AG09309 (cell line): ENCODE measurements at regions not wholly inside any gene's neighbourhood (a gene's known extent, or its start where the extent isn't known, plus 50 kb on each side); places are given as distances from the start of the nearest gene placed in this dataset.
"Not testable (repeated sequence)": the region's sequence is repeated elsewhere in the genome, so short reads cannot be mapped to it uniquely, and the experiment has no call there.

Experiments used
- DNase-seq: peaks from one replicate; pipeline ENCODE4 v3.0.0-alpha.2; 2010; ENCODE audit warnings: low read depth
- H3K4me3 ChIP-seq: 2 replicates; pipeline ENCODE4 v1.5.1; 2011; ENCODE audit warnings: mild to moderate bottlenecking, low read depth, low read length, moderate library complexity; ENCODE audit not compliant: control insufficient read depth
- CTCF ChIP-seq: IDR thresholded peaks from 2 replicates; pipeline ENCODE4 v1.5.1; 2011; ENCODE audit warnings: mild to moderate bottlenecking, low read depth, low read length, inconsistent platforms; ENCODE audit not compliant: insufficient read depth, control insufficient read depth; ENCODE audit errors: missing control alignments

DNA sequence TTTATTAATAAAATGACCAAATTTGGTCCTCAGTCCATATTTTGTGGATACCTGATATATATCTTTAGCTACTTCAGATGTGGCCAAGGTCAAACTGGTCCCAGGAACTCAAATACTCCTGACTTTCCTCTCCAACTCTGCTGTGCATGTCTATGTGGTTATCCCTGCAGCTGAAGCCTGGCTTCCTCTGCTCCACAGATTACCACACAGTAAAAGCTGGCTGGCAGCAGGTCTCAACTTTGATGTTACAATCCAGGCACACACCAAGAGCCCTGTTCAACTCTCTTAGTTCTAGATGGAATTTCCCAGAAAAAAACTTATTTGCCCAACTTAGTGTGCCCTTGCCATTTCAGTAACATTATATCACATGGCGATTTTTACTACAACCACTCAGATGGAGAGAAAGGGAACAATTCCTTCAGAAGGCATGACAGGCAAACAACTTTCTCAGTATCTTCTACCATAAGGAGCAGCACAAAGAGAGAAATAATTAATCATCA, 479.5 kb downstream of the PLPP3 start:
- no peak for TF ChIP-seq CTCF
- DNase-seq = no peak
- H3K4me3 ChIP-seq = no peak overlapping the region

- no peak overlapping the region for H3K4me3 ChIP-seq
- no peak for TF ChIP-seq CTCF
- DNase-seq = no peak
These were observed 480.4 kb downstream of the PLPP3 start for GRCh38 chr1:56098946-56099345.

- no peak for DNase-seq
- H3K4me3 ChIP-seq = no peak overlapping the region
- no peak for TF ChIP-seq CTCF
These were observed 481.6 kb downstream of the PLPP3 start for GRCh38 chr1:56097713-56098112.

DNA sequence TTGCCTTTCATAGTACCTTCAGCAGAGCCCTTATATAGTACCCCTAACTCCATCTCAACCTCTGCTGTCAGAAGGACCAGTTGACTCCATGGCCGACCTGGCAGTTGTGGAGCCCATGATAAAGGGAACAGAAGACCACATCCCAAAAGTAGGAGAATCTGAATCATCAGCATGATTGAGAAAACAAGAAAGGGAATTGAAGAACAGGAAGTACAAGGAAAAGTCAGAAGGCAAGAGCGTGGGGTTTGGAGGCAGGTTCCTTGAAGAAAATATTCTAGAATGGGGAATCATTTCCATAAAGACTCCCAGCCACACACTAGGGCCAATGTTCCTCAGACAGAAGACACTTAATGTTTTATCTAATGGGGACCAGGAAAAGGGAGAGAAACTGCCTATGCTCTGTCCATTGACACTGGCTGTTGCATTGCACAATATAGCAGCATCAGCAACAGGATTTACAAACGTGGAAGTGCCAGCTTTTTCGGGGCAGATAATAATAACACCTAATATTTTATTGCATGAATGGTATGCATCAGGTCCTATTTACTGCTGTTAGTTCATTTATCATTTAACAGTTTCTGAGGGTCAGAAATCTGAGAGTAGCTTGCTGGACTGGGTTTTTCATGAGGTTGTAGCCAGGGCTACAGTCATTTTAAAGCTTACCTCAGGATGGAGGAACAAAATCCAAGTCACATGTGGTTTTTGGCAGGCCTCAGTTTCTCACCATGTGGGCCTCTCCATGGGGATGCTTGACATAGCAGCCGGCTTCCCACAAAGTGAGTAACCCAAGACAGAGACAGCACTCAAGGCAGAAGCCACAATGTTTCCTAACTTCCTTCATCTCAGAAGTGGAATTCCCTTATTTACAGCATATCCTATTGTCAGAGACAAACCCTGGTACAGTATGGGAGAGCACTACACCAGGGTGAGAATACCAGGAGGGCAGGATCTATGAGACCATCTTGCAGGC, 483.4 kb downstream of the PLPP3 start:
- peak; percentile 92 for DNase-seq
- no peak for TF ChIP-seq CTCF
- no peak overlapping the region for H3K4me3 ChIP-seq

- no peak for TF ChIP-seq CTCF
- DNase-seq = no peak
- H3K4me3 ChIP-seq = no peak overlapping the region
These were observed 485.2 kb downstream of the PLPP3 start for GRCh38 chr1:56094168-56094567.

GRCh38 chr1:56092684-56093570, 486.4 kb downstream of the PLPP3 start:
- no peak for DNase-seq
- no peak overlapping the region for H3K4me3 ChIP-seq
- no peak for TF ChIP-seq CTCF

- DNase-seq, H3K4me3 ChIP-seq: not testable (repeated sequence)
These were observed 489.5 kb downstream of the PLPP3 start for GRCh38 chr1:56089826-56090225.
